Loucy (cell line): ENCODE measurements at regions not wholly inside any gene's neighbourhood (a gene's known extent, or its start where the extent isn't known, plus 50 kb on each side); places are given as distances from the start of the nearest gene placed in this dataset.

Source experiments
- H2AFZ ChIP-seq: fragments of 200-600 bp; sonication (generic); 2 replicates; pipeline ENCODE4 v1.6.0; 2016; ENCODE audit warnings: antibody characterized with exemption, mild to moderate bottlenecking, low read length, moderate library complexity
- H3F3A ChIP-seq: fragments of 200-600 bp; 2 replicates; pipeline ENCODE4 v1.6.0; 2016; ENCODE audit warnings: antibody characterized with exemption, low read depth, mild to moderate bottlenecking
- H3K27me3 ChIP-seq: fragments of 200-600 bp; sonication (generic); 2 replicates; pipeline ENCODE4 v1.6.1; 2014; ENCODE audit warnings: low read length, mild to moderate bottlenecking; ENCODE audit not compliant: insufficient read depth, poor library complexity, severe bottlenecking
- H3K36me3 ChIP-seq: fragments of 200-600 bp; sonication (generic); 2 replicates; pipeline ENCODE4 v1.6.1; 2016; ENCODE audit warnings: low read length; ENCODE audit not compliant: insufficient read depth
- H3K4me1 ChIP-seq: fragments of 200-600 bp; sonication (generic); 2 replicates; pipeline ENCODE4 v1.5.1; 2014; ENCODE audit warnings: low read length, mild to moderate bottlenecking; ENCODE audit not compliant: insufficient read depth, poor library complexity, severe bottlenecking
- H3K4me2 ChIP-seq: fragments of 200-600 bp; sonication (generic); 2 replicates; pipeline ENCODE4 v1.6.0; 2014; ENCODE audit warnings: antibody characterized with exemption, low read length, low read depth, mild to moderate bottlenecking; ENCODE audit not compliant: poor library complexity, severe bottlenecking
- H3K4me3 ChIP-seq: fragments of 200-600 bp; sonication (generic); 2 replicates; pipeline ENCODE4 v1.5.1; 2014; ENCODE audit warnings: low read length, mild to moderate bottlenecking, mixed read lengths; ENCODE audit not compliant: poor library complexity, severe bottlenecking
- H3K79me2 ChIP-seq: fragments of 200-600 bp; sonication (generic); 2 replicates; pipeline ENCODE4 v1.6.1; 2014; ENCODE audit warnings: low read length; ENCODE audit not compliant: insufficient read depth
- H3K9ac ChIP-seq: fragments of 200-600 bp; sonication (generic); 2 replicates; pipeline ENCODE4 v1.6.0; 2014; ENCODE audit warnings: mild to moderate bottlenecking, low read depth, low read length, moderate library complexity; ENCODE audit not compliant: poor library complexity, severe bottlenecking
- H3K9me2 ChIP-seq: fragments of 200-600 bp; sonication (generic); replicated peaks from 2 replicates; pipeline ENCODE4 v1.6.1; 2016; ENCODE audit warnings: low read depth, low read length, mixed read lengths
- H3K9me3 ChIP-seq: fragments of 200-600 bp; sonication (generic); 2 replicates; pipeline ENCODE4 v1.6.1; 2014; ENCODE audit warnings: mild to moderate bottlenecking, antibody characterized with exemption, low read length, low read depth; ENCODE audit not compliant: insufficient read depth
- H4K20me1 ChIP-seq: fragments of 200-600 bp; sonication (generic); 2 replicates; pipeline ENCODE4 v1.6.0; 2014; ENCODE audit warnings: antibody characterized with exemption, low read length, mild to moderate bottlenecking; ENCODE audit not compliant: insufficient read depth, poor library complexity, severe bottlenecking
- EZH2phosphoT487 ChIP-seq: fragments of 200-600 bp; IDR thresholded peaks from 2 replicates; pipeline ENCODE4 v1.6.1; 2018; ENCODE audit warnings: antibody characterized with exemption, mild to moderate bottlenecking, moderate library complexity, borderline replicate concordance
- TF ChIP-seq, protein P1 (sequence below): fragments of 200-600 bp; sonication (generic); conservative IDR thresholded peaks from 2 replicates; pipeline ENCODE4 v1.5.1; 2014; ENCODE audit warnings: mild to moderate bottlenecking, antibody characterized with exemption, low read length

GRCh38 chr9:18111146-18111545, 362.8 kb upstream of the ADAMTSL1 start:
- Histone ChIP-seq H3K4me1 (peaks cover 17% of the 10 kb centered on the region), H3K9me3 (no peaks in the 10 kb centered on the region), H3K36me3 (no peaks in the 10 kb centered on the region), H3K9me2 (no peaks in the 10 kb centered on the region), H3F3A (no peaks in the 10 kb centered on the region), H3K4me2 (no peak overlapping the region), H2AFZ (no peak overlapping the region), H3K9ac (no peak overlapping the region), H3K4me3 (no peak overlapping the region), H3K27me3 (no peaks in the 10 kb centered on the region), H3K79me2 (no peaks in the 10 kb centered on the region), H4K20me1 (no peaks in the 10 kb centered on the region)
- TF ChIP-seq, protein P1, sequence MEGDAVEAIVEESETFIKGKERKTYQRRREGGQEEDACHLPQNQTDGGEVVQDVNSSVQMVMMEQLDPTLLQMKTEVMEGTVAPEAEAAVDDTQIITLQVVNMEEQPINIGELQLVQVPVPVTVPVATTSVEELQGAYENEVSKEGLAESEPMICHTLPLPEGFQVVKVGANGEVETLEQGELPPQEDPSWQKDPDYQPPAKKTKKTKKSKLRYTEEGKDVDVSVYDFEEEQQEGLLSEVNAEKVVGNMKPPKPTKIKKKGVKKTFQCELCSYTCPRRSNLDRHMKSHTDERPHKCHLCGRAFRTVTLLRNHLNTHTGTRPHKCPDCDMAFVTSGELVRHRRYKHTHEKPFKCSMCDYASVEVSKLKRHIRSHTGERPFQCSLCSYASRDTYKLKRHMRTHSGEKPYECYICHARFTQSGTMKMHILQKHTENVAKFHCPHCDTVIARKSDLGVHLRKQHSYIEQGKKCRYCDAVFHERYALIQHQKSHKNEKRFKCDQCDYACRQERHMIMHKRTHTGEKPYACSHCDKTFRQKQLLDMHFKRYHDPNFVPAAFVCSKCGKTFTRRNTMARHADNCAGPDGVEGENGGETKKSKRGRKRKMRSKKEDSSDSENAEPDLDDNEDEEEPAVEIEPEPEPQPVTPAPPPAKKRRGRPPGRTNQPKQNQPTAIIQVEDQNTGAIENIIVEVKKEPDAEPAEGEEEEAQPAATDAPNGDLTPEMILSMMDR: no peak
- no peak for TF ChIP-seq EZH2phosphoT487

DNA sequence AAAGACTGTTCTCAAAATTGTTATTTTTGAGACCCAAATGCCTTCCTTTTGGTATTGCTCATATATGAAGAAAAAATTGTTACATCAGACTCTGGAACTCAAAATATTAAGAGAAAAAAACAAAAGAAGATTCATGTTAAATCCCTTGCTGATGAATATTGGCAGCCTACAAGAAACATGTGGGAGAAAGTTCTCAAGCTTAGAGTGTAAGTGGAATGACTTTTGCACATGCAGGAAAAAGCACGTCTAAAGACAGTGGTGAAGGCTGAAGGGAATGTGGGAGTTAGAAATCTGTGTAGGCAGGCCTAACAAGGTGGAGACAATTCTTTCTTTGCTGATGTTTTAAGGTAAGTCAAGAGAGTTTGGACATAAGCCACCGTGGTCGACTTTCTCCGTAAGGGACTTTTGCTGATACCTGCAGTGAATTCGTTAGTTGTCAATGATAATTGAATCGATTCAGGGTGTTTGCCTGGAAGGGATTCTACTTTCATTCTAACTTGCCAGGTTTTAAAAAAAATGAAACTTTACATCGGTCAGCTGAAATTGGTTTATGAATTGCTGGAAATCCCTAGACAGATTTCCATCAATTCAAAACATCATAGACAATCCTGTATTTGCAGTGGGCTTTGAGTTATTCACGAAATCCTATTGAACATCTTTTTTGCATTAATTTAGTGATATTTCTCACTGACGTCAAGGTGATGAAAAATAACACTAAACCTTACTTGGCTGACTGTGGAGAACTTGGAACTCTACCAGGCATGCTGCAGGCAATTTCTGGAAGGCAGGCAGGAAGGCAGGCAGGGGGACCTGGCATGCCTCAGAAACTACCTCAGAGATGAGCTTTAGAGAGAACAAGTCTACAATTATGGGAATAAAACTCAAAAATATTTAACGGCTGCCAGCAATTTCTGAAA, 359.1 kb upstream of the ADAMTSL1 start:
- TF ChIP-seq, protein P1: no peak
- TF ChIP-seq EZH2phosphoT487: no peak
- no peak overlapping the region for H2AFZ ChIP-seq

DNA sequence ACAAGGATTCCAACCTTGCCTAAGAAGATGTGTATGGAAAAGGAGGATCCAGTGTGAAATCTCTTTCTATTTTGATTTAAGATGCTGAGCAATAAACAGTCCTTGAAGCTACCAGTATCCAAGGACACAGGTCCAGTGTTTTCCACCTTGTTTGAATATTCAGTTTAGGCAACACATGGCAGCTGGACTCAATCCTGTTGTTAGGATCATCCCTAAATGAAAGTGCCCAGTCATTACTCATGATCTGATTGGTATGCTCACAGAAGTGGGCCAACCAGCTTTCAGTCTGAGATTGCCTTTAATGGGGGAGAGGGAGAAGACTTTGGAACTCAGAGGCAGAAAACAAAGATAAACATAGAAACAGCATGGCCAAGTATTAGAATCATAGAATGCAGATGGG, 355.7 kb upstream of the ADAMTSL1 start:
- Histone ChIP-seq H4K20me1 (no peaks in the 10 kb centered on the region), H3K4me1 (peaks cover 6% of the 10 kb centered on the region), H2AFZ (no peak overlapping the region), H3K9me2 (no peaks in the 10 kb centered on the region), H3F3A (no peaks in the 10 kb centered on the region), H3K4me3 (no peak overlapping the region), H3K79me2 (no peaks in the 10 kb centered on the region), H3K36me3 (no peaks in the 10 kb centered on the region), H3K9ac (no peak overlapping the region), H3K27me3 (no peaks in the 10 kb centered on the region), H3K4me2 (no peak overlapping the region), H3K9me3 (no peaks in the 10 kb centered on the region)
- TF ChIP-seq, protein P1: no peak
- TF ChIP-seq EZH2phosphoT487: no peak

More for the DNA sequence above, 359.1 kb upstream of the ADAMTSL1 start:
- H3K27me3 ChIP-seq: no peaks in the 10 kb centered on the region
- H3K9me3 ChIP-seq: no peaks in the 10 kb centered on the region
- no peaks in the 10 kb centered on the region for H3K9me2 ChIP-seq
- H3K36me3 ChIP-seq: no peaks in the 10 kb centered on the region
- H3K9ac ChIP-seq: no peak overlapping the region
- H4K20me1 ChIP-seq: no peaks in the 10 kb centered on the region
- no peaks in the 10 kb centered on the region for H3K79me2 ChIP-seq
- H3K4me1 ChIP-seq: no peaks in the 10 kb centered on the region
- H3K4me2 ChIP-seq: no peak overlapping the region
- no peak overlapping the region for H3K4me3 ChIP-seq
- no peaks in the 10 kb centered on the region for H3F3A ChIP-seq
